ENCODE measurements at regions not wholly inside any gene's neighbourhood (a gene's known extent, or its start where the extent isn't known, plus 50 kb on each side); places are given as distances from the start of the nearest gene placed in this dataset.

- intact Hi-C loops (cut with DNase I; ENCODE audit: low total_unique reads) = no loop called here
- Histone ChIP-seq H3K27ac (no peak overlapping the region), H3K27me3 (no peaks in the 10 kb centered on the region), H3K4me3 (no peak overlapping the region), H3K36me3 (no peaks in the 10 kb centered on the region), H3K9me3 (no peaks in the 10 kb centered on the region), H3K4me1 (no peaks in the 10 kb centered on the region)
- no peak for DNase-seq
- no peak for TF ChIP-seq CTCF (IDR thresholded peaks at IDR 0.05)
Observed at GRCh38 chr13:53136554-53137215, 108.1 kb downstream of the OLFM4 start.

GRCh38 chr13:53137779-53138178 lies 109.2 kb downstream of the OLFM4 start:
- peak in 1 of 2 donors; percentile 58 for DNase-seq
- no peaks in the 10 kb centered on the region for H3K36me3 ChIP-seq
- H3K27me3 ChIP-seq = no peaks in the 10 kb centered on the region
- H3K4me1 ChIP-seq = no peaks in the 10 kb centered on the region
- H3K27ac ChIP-seq = peak overlapping the region in 1 of 2 donors; percentile 7
- no peak for TF ChIP-seq CTCF (IDR thresholded peaks at IDR 0.05)
- no peaks in the 10 kb centered on the region for H3K9me3 ChIP-seq
- intact Hi-C loops (cut with DNase I; ENCODE audit: low total_unique reads) = no loop called here
- no peak overlapping the region for H3K4me3 ChIP-seq

GRCh38 chr13:53138376-53139036 lies 109.9 kb downstream of the OLFM4 start:
- Histone ChIP-seq H3K36me3 (no peaks in the 10 kb centered on the region), H3K27me3 (no peaks in the 10 kb centered on the region), H3K27ac (peak overlapping the region in 1 of 2 donors; percentile 7), H3K9me3 (no peaks in the 10 kb centered on the region), H3K4me3 (no peak overlapping the region), H3K4me1 (no peaks in the 10 kb centered on the region)
- TF ChIP-seq CTCF (IDR thresholded peaks at IDR 0.05) = no peak
- intact Hi-C loops (cut with DNase I; ENCODE audit: low total_unique reads) = no loop called here
- peak in 1 of 2 donors; percentile 61 for DNase-seq

GRCh38 chr13:53141336-53141735 lies 112.7 kb downstream of the OLFM4 start:
- no peaks in the 10 kb centered on the region for H3K4me1 ChIP-seq
- H3K36me3 ChIP-seq = no peaks in the 10 kb centered on the region
- H3K27ac ChIP-seq = no peak overlapping the region
- intact Hi-C loops (cut with DNase I; ENCODE audit: low total_unique reads) = no loop called here
- H3K4me3 ChIP-seq = no peak overlapping the region
- no peaks in the 10 kb centered on the region for H3K9me3 ChIP-seq
- no peak for DNase-seq
- H3K27me3 ChIP-seq = no peaks in the 10 kb centered on the region
- no peak for TF ChIP-seq CTCF (IDR thresholded peaks at IDR 0.05)

GRCh38 chr13:53142306-53142705 lies 113.7 kb downstream of the OLFM4 start:
- intact Hi-C loops (cut with DNase I; ENCODE audit: low total_unique reads) = no loop called here
- Histone ChIP-seq H3K27me3 (no peaks in the 10 kb centered on the region), H3K27ac (no peak overlapping the region), H3K4me1 (no peaks in the 10 kb centered on the region), H3K4me3 (no peak overlapping the region), H3K36me3 (no peaks in the 10 kb centered on the region), H3K9me3 (no peaks in the 10 kb centered on the region)
- no peak for DNase-seq
- TF ChIP-seq CTCF (IDR thresholded peaks at IDR 0.05) = no peak

Data from tibial artery (tissue), 4 donors.